ENCODE measurements at regions not wholly inside any gene's neighbourhood (a gene's known extent, or its start where the extent isn't known, plus 50 kb on each side); places are given as distances from the start of the nearest gene placed in this dataset.
"Not testable (repeated sequence)": the region's sequence is repeated elsewhere in the genome, so short reads cannot be mapped to it uniquely, and the experiment has no call there.

DNA sequence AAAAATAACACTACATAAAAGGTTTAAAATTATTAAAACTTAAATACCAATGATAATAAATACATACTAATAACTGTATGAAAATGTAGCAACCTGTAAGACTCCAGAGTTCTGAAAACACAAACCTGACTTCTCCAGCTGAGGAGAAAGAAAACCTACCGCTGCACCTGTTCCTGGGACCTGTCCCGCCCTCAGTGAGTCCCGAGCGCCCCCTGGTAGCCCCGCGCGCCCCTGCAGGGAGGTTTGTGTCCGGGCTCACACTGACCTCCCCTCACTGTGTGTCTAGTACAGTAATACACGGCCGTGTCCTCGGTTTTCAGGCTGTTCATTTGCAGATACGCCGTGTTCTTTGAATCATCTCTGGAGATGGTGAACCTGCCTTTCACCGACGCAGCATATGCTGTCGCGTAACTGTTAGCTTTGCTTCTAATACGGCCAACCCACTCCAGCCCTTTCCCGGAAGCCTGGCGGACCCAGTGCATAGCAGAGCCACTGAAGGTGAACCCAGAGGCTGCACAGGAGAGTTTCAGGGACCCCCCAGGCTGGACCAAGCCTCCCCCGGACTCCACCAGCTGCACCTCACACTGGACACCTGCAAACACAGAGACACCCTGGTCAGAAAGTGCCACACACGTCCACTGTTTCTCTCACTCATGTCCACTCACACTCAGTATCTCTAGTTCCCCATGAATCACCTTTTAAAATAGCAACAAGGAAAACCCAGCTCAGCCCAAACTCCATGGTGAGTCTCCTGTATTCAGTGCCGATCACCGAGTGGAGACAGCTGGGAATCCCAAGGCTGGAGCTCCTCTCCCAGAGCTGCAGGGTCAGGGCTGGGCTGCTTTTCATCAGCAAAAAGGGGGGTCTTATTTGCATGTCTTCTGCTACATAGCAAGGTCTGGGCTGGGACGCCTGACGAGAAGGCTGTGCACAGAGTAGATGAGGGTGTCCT lies 1276.3 kb downstream of the TMEM121 start:
- no peak overlapping the region for H3K4me3 ChIP-seq (ENCODE audit: control insufficient read depth, low read depth, low read length)
- DNase-seq (ENCODE audit: low read depth), result no peak
- TF ChIP-seq, protein P1, sequence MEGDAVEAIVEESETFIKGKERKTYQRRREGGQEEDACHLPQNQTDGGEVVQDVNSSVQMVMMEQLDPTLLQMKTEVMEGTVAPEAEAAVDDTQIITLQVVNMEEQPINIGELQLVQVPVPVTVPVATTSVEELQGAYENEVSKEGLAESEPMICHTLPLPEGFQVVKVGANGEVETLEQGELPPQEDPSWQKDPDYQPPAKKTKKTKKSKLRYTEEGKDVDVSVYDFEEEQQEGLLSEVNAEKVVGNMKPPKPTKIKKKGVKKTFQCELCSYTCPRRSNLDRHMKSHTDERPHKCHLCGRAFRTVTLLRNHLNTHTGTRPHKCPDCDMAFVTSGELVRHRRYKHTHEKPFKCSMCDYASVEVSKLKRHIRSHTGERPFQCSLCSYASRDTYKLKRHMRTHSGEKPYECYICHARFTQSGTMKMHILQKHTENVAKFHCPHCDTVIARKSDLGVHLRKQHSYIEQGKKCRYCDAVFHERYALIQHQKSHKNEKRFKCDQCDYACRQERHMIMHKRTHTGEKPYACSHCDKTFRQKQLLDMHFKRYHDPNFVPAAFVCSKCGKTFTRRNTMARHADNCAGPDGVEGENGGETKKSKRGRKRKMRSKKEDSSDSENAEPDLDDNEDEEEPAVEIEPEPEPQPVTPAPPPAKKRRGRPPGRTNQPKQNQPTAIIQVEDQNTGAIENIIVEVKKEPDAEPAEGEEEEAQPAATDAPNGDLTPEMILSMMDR (IDR thresholded peaks at IDR 0.05; ENCODE audit: control insufficient read depth, insufficient read depth, low read depth, low read length, missing control alignments), result no peak

DNA sequence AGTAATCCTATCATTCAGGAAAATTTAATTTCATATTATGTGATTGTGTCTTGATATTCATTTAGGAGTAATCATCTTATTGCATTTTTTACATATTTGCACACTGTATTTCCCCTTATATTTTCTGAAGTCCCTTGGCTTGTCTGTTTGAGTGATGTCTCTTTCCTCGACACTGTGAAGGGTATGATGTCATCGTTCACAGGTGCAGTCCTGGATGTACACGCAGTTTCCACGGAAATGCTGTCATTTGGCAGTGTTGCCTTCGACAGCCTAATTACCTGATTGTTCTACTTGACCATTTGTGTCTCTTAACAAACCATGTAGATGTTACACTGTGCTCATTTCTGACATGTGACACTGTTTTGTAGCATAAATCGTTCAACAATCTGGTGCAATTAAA lies 1277.0 kb downstream of the TMEM121 start:
- DNase-seq (ENCODE audit: low read depth), result no peak
- TF ChIP-seq, protein P1 (IDR thresholded peaks at IDR 0.05; ENCODE audit: control insufficient read depth, insufficient read depth, low read depth, low read length, missing control alignments), result no peak
- H3K4me3 ChIP-seq (ENCODE audit: control insufficient read depth, low read depth, low read length), result no peak overlapping the region

DNA sequence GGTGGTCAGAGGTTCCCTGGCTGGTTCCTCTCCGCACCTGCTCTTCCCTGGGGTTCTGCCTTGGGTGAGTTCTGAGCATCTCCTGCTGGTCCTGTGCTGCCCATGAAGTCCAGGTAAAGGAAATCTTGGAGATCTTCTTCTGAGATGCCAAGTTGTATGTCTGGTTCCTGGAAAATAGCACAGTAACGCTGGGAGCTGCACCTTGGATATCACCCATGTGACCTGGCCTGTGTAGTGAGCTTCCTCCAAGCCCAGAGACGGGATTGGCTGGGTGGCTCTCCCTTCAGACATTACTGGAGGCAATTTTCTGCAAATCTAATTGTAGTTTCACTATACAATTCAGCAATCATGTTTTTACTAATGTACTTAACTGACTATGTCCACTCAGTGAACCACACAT lies 1281.1 kb downstream of the TMEM121 start:
- no peak for DNase-seq (ENCODE audit: low read depth)
- TF ChIP-seq, protein P1 (IDR thresholded peaks at IDR 0.05; ENCODE audit: control insufficient read depth, insufficient read depth, low read depth, low read length, missing control alignments), result no peak
- no peak overlapping the region for H3K4me3 ChIP-seq (ENCODE audit: control insufficient read depth, low read depth, low read length)

DNA sequence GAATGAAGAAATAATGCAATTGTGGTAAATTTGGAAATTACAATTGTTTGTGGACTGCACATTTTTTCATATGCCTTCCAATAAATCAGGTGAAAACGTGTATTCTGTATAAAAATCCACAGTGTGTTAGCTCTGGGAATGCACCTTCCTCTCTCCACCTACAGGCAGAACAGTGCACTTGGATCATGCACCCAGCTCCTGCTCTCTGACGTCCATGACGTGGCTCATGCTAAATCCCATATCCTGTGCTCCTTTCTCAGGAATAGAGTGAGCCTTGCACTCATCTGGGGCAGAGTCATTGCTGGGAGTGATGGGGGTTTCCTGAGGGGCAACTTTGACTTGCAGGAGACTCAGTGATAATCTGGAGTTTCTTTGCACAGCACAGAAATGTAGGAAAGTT lies 1282.1 kb downstream of the TMEM121 start:
- no peak overlapping the region for H3K4me3 ChIP-seq (ENCODE audit: control insufficient read depth, low read depth, low read length)
- no peak for DNase-seq (ENCODE audit: low read depth)
- TF ChIP-seq, protein P1 (IDR thresholded peaks at IDR 0.05; ENCODE audit: control insufficient read depth, insufficient read depth, low read depth, low read length, missing control alignments), result no peak

DNA sequence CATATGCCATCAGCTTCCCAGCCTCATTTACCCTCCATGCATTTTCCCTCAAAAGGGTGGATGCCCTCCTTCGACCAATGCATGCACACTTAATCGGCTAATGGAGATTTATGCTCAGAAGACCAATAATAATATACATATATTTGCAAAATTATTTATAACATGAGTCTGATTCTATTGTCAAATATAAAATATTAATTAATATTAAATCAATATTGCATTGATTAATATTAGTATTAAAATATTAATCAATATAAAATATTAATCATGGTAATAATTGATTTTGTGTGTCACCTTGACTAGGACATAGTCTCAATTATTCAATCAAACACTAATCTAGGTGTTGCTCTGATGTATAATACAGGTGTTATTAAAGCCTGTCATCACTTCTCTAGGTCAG lies 1282.5 kb downstream of the TMEM121 start:
- TF ChIP-seq, protein P1 (IDR thresholded peaks at IDR 0.05; ENCODE audit: control insufficient read depth, insufficient read depth, low read depth, low read length, missing control alignments), result no peak
- DNase-seq (ENCODE audit: low read depth), result no peak
- no peak overlapping the region for H3K4me3 ChIP-seq (ENCODE audit: control insufficient read depth, low read depth, low read length)

DNA sequence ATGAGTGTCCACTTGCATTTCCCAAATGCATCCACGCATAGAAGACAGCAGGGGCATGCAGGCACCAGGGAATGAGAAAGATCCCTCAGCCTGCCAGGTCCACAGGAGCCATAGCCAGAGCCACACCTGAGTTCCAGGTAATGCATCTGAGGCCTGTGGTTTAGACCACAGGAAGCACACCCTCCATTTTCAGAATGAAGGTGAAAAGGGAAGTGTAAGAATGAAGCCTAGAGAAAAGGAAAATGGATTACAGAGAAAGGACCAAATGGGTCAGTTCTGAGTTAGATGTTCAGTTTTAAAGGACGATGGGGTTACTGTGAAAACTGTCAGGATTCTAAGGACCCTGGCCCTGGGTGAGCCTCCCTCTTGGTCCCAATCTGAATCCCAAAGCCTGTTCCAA lies 1283.2 kb downstream of the TMEM121 start:
- no peak for DNase-seq (ENCODE audit: low read depth)
- no peak overlapping the region for H3K4me3 ChIP-seq (ENCODE audit: control insufficient read depth, low read depth, low read length)
- TF ChIP-seq, protein P1 (IDR thresholded peaks at IDR 0.05; ENCODE audit: control insufficient read depth, insufficient read depth, low read depth, low read length, missing control alignments), result no peak

DNA sequence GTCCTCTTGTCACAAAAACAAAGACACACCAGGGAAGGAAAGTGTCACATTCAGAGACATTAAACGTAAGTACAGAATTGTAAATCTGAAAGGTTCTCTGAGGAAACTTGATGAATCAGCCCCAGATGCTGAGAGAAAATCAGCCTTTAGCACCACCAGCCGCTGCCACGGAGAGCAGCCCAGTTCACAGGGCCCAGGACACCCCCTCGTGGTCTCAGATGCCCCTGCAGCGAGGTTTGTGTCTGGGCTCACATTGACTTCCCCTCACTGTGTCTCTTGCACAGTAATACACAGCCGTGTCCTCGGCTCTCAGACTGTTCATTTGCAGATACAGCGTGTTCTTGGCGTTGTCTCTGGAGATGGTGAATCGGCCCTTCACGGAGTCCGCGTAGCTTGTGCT lies 1283.8 kb downstream of the TMEM121 start:
- H3K4me3 ChIP-seq (ENCODE audit: control insufficient read depth, low read depth, low read length); DNase-seq (ENCODE audit: low read depth): not testable (repeated sequence)
